ENCODE measurements at regions not wholly inside any gene's neighbourhood (a gene's known extent, or its start where the extent isn't known, plus 50 kb on each side); places are given as distances from the start of the nearest gene placed in this dataset.

- intact Hi-C loops (cut with micrococcal nuclease; ENCODE audit: unreplicated experiment): no loop called here
- Histone ChIP-seq H3K4me2 (ENCODE audit: control insufficient read depth, insufficient read depth) (no peak overlapping the region), H3K9ac (ENCODE audit: control insufficient read depth, insufficient read depth, low read length) (no peak overlapping the region), H4K20me1 (ENCODE audit: control insufficient read depth, insufficient read depth) (no peaks in the 10 kb centered on the region), H3K27me3 (replicated peaks in 1 of 2; ENCODE audit: control insufficient read depth in 2 of 2, insufficient read depth in 2 of 2, low read length in 1 of 2) (no peaks in the 10 kb centered on the region), H3K27ac (ENCODE audit: control insufficient read depth, insufficient read depth) (no peak overlapping the region), H2AFZ (ENCODE audit: control insufficient read depth, low read depth, low read length) (no peak overlapping the region), H3K79me2 (ENCODE audit: control insufficient read depth, insufficient read depth, low read length) (no peaks in the 10 kb centered on the region), H3K4me3 (no peak overlapping the region), H3K36me3 (ENCODE audit: control insufficient read depth in 2 of 2, insufficient read depth in 2 of 2, low read length in 1 of 2) (no peaks in the 10 kb centered on the region), H3K9me3 (replicated peaks; ENCODE audit: control insufficient read depth, insufficient read depth, low read length) (no peaks in the 10 kb centered on the region), H3K4me1 (ENCODE audit: control insufficient read depth, insufficient read depth, low read length) (no peaks in the 10 kb centered on the region)
- ATAC-seq: no peak
- ChIA-PET CTCF (no interaction called here), RAD21 (ENCODE audit: unreplicated experiment) (no interaction called here), SMC1A (ENCODE audit: uncharacterized antibody, unreplicated experiment) (no interaction called here), POLR2A (no interaction called here)
- no peak for FAIRE-seq
- TF ChIP-seq RFX5 (IDR thresholded peaks at IDR 0.05; ENCODE audit: low read depth, low read length) (no peak), IRF3 (IDR thresholded peaks at IDR 0.05) (no peak), SUPT20H (IDR thresholded peaks at IDR 0.05; ENCODE audit: borderline replicate concordance, control insufficient read depth, low read depth, low read length) (no peak), POLR2AphosphoS5 (IDR thresholded peaks at IDR 0.05; ENCODE audit: low read length) (no peak), NKRF (conservative IDR thresholded peaks at IDR 0.05) (no peak), MTA2 (IDR thresholded peaks at IDR 0.05; ENCODE audit: low read depth) (no peak), KLF5 (IDR thresholded peaks at IDR 0.05; ENCODE audit: partially characterized antibody) (no peak), HDAC6 (IDR thresholded peaks at IDR 0.05; ENCODE audit: unreplicated experiment) (no peak), JUND (IDR thresholded peaks at IDR 0.05; ENCODE audit: low read depth, low read length) (no peak), NRF1 (conservative IDR thresholded peaks at IDR 0.05; ENCODE audit: low read depth, low read length) (no peak), SREBF2 (IDR thresholded peaks at IDR 0.05; ENCODE audit: low read length) (no peak), MLLT1 (IDR thresholded peaks at IDR 0.05) (no peak), MYB (IDR thresholded peaks at IDR 0.05; ENCODE audit: borderline replicate concordance, low read depth, low read length) (no peak), TCF3 (IDR thresholded peaks at IDR 0.05; ENCODE audit: borderline replicate concordance, insufficient read depth, low read depth, low read length) (no peak), RELB (IDR thresholded peaks at IDR 0.05; ENCODE audit: low read depth) (no peak), BHLHE40 (IDR thresholded peaks at IDR 0.05; ENCODE audit: borderline replicate concordance in 1 of 2, low read depth in 2 of 2, low read length in 1 of 2) (no peak)
- WGBS (ENCODE audit: insufficient coverage, insufficient replicate concordance, low lambda C conversion rate, missing lambda C conversion rate): 3% methylated on average over 1 of the region's 1 CpG
- no TSS peak for BruUV-seq (replicated peaks)
- in situ Hi-C loops (cut with MboI): no loop called here
- DNase-seq (ENCODE audit: low read depth, low spot score): no peak
Measured at GRCh38 chr3:162369306-162369705, 872.7 kb downstream of the OTOL1 start.
